GM19238 (cell line): ENCODE measurements at regions not wholly inside any gene's neighbourhood (a gene's known extent, or its start where the extent isn't known, plus 50 kb on each side); places are given as distances from the start of the nearest gene placed in this dataset.
"Not testable (repeated sequence)": the region's sequence is repeated elsewhere in the genome, so short reads cannot be mapped to it uniquely, and the experiment has no call there.

ENCODE experiments used
- DNase-seq: peaks from one replicate; pipeline ENCODE4 v3.0.0; 2011; ENCODE audit warnings: low spot score; ENCODE audit not compliant: insufficient read length

- peak; percentile 4 for DNase-seq
Measured at GRCh38 chr10:9331583-9332008, 1277.1 kb downstream of the GATA3 start.

DNA sequence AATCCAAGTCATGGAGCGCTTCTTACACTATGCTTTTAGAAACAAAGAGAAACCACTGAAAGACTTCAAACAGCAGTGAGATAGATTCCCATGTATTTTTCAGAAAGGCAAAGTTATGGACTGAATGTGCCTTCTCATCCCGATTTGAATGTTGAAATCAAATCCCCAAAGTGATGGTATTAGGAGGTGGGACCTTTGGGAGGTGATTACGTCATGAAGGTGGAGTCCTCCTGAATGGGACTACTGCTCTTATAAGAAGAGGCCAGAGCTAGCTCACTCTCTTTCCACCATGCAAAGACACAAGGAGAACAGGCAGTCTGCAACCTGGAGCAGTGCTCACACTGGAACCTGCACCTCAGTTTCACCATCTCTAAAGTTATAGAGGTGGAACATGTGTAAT is 1279.8 kb downstream of the GATA3 start:
- DNase-seq = no peak

DNA sequence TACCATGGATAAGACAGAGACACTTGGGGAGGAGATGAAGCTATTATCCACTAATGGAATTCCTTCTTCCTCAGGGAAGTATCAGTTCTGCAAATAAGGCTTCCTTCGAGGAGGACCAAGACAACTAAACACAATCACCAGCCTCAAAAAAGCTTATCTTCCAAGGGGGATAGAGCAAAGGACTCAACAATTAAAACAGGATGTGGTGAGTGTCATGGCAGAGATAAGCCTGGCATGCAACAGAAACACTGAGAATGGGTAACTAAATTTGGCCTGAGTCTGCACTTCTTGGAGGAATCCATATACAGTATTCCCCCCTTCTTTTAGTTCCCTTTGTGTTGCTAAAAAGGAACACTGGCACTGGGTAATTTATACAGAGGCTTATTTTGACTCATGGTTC is 1285.2 kb downstream of the GATA3 start:
- no peak for DNase-seq

- no peak for DNase-seq
Measured at GRCh38 chr10:9342885-9343570, 1288.5 kb downstream of the GATA3 start.

GRCh38 chr10:9347933-9348332 is 1293.4 kb downstream of the GATA3 start:
- not testable (repeated sequence) for DNase-seq

DNA sequence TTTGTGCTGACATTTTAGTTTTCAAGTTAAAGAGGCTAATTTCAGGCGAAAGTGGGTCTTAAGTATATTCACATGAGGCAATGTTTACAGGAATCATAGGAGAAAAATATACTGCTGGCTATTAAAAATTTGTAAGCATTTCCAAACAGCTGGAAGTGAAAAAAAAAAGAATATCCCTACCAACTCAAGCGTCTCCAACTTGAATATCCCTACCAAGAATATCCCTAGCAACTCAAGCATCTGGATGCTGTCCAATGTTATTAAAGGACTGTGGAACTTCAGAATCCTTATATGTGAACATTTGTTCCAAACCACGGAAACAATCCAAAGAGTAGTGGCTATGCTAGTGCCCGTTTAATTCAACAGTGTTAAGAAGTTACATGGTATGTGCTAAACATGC is 1303.0 kb downstream of the GATA3 start:
- no peak for DNase-seq

DNA sequence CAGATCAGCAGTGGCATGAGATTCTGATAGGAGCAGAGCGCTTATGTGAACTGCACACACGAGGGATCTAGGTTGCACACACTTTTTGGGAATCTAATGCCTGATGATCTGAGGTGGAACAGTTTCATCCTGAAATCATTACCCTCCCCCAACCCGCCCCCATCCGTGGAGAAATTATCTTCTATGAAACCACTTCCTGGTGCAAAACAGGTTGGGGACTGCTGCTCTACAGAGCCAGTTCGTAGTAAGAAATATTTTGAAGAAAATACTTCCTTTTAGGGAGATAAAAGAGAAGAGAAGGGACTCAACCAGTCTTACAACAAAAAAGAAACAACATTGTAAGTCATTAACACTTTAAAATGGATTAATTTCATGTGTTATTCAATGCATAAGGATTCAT is 1308.2 kb downstream of the GATA3 start:
- no peak for DNase-seq

DNA sequence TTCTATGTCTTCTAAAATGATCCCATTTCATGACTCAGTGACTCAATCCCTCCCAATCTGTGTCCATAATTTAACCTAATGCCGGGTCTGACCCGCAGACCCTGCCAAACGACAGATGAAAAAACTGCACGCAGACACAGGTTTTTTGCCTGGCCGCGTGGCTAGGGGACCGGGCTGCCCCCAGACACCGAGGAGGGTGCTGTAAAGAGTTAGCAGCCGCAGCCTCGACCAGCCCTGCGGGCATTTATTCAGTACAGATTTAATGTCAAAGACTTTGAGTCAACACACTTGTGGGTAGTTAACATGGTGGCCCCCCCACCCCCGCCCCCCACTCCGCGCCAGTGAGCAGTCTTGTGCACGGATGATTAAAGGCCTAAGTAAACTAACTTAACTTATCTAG is 1324.7 kb downstream of the GATA3 start:
- DNase-seq = no peak

DNA sequence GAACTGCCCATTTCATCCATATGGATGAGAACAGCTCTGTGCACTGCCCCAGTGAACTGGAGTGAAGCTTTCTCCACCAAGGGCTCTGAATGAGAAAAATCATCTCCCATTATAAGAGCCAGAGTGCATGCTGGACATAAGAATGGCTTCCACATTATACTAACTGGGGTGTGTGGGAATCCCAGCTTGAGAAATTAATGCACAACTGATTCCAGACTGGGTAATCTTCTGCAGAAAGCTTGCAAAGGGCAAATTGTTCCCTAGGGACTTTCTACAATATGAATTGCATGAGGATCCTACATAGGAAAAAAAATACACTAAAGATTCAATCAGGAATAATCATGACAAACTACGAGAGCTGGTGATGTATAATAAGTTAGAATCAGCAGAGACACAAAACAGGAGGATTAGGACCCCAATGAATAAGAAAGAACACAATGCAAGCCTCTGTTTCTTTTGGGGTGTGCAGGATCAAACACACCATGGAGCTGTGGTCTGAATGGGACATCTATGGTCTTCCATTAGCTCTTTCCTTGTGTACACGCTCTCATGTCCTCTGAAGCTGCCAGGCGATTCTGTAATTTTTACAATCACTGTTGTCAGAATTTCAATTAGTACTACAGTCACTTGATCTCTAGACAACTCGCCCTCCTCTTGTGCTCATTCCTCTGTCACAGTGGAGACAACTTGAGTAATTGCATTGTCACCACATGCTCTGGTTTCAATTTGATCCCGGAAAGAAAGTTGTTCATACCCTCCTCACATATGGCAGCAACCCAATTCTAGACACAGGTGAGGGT is 1327.4 kb downstream of the GATA3 start:
- no peak for DNase-seq

GRCh38 chr10:9382533-9382866 is 1328.0 kb downstream of the GATA3 start:
- DNase-seq = no peak

DNA sequence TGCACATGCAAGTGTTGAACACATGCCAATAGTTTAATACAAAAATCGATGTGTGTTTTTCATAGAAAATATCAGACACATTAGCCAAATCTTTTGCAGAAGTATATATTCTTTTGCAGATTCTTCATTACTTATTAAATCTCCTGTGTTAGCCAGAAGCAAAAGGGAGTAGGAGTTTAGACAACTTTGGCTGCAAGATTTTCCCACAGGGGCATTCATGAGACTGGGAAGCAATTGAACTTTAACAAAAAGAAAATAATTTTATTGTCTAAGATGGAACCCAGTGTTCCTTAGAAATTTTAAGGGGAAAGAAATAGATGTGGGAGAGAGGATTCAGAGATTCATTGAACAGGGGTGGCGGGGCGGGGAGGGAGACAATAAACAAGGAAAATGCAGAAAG is 1336.0 kb downstream of the GATA3 start:
- DNase-seq = no peak

DNA sequence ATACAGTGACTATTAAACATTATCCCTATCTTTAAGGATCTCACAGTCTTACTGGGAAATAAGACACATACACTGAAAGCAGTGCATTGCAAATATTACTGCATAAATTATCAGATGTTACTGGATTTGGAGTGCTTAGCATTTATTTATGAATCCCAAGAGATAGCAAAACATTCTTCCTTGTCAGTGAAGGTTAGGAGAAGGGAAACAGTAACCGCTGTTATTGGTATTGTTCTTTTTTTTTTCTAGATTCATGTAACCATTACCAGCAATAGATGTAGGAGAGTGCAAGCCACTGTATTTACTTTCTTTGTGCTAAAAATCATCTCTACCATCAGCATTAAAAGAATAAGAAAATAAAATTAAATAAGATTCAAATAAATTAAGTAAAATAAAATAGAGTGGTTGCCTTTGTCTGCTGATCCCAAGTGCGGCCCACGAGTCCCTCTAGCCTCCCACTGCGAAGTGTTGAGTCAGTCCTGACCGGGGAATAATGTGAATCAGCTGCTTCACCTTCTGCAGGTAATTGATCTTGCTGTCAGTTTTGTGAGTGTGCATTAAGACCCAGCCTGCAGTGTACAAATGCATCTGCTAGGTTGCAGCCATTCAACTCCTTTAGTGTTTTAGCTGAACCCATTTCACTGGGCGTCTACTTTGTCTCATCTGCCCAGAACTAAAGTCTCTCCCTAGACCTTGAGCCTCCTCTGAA is 1344.9 kb downstream of the GATA3 start:
- no peak for DNase-seq

GRCh38 chr10:9402067-9402466 is 1347.6 kb downstream of the GATA3 start:
- DNase-seq = not testable (repeated sequence)

- DNase-seq = not testable (repeated sequence)
Measured at GRCh38 chr10:9402507-9403195, 1348.2 kb downstream of the GATA3 start.

- DNase-seq = not testable (repeated sequence)
Measured at GRCh38 chr10:9407201-9407600, 1352.7 kb downstream of the GATA3 start.

- DNase-seq = no peak
Measured at GRCh38 chr10:9416331-9416730, 1361.8 kb downstream of the GATA3 start.

- DNase-seq = no peak
Measured at GRCh38 chr10:9419757-9420156, 1365.3 kb downstream of the GATA3 start.

DNA sequence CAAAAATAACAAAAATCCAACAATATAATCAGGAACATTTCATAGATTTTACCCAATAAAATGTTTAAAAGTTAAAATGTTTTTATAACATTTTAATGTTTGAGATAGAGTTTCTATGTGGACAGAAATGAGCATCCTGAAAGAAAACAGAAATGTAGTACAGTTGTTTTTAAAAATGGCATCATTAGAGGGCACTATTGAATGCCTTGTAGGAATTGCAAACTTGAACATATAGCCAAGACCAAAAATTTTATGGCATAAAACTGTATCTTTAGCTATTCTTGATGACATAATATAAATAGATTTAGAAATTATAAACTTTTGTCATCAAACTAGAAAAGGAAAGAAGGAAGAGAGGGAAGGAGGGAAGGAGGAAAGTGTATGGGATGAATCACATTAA is 1372.7 kb downstream of the GATA3 start:
- no peak for DNase-seq

DNA sequence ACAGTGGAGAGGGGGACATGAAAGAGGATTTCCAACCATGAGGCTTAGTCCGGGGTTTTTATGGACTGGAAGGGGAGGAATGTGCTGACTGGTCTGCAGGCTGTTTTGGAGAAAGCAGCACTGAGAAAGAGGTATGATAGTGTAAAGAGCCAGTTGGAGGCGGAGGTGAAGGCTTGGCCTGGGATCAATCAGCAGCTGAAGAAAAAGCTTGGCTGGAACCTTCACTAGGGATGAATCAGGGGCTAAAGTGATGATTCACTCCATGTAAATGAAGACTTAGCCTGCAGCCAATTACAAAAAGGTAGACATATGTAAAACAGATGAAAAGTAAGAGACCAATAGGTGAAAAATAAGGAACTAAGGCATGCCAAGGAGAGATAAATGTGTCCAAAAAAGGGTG is 1382.6 kb downstream of the GATA3 start:
- no peak for DNase-seq

GRCh38 chr10:9443758-9444157 is 1389.3 kb downstream of the GATA3 start:
- DNase-seq = no peak

- DNase-seq = no peak
Measured at GRCh38 chr10:9449530-9449929, 1395.0 kb downstream of the GATA3 start.

GRCh38 chr10:9450801-9451200 is 1396.3 kb downstream of the GATA3 start:
- DNase-seq = no peak
